SU-DHL-6 (cell line): ENCODE measurements at regions not wholly inside any gene's neighbourhood (a gene's known extent, or its start where the extent isn't known, plus 50 kb on each side); places are given as distances from the start of the nearest gene placed in this dataset.

Experiments
- H2AFZ ChIP-seq: fragments of 200-600 bp; sonication (generic); 2 replicates; pipeline ENCODE4 v1.6.1; 2014; ENCODE audit warnings: low read depth, mild to moderate bottlenecking, moderate library complexity, mixed read lengths, antibody characterized with exemption, low read length; ENCODE audit not compliant: severe bottlenecking
- H3F3A ChIP-seq: fragments of 200-600 bp; shearing (Covaris generic); 2 replicates; pipeline ENCODE4 v1.6.0; 2016; ENCODE audit warnings: antibody characterized with exemption, mild to moderate bottlenecking; ENCODE audit not compliant: insufficient read depth
- H3K27ac ChIP-seq: fragments of 200-600 bp; sonication (generic); 2 replicates; pipeline ENCODE4 v1.5.1; 2016; ENCODE audit warnings: low read depth, mild to moderate bottlenecking, low read length, moderate library complexity, mixed read lengths
- H3K27me3 ChIP-seq: fragments of 200-600 bp; sonication (generic), shearing (Covaris generic); 2 replicates; pipeline ENCODE4 v1.6.0; 2014; ENCODE audit warnings: mild to moderate bottlenecking, low read length
- H3K36me3 ChIP-seq: fragments of 200-600 bp; sonication (generic); 2 replicates; pipeline ENCODE4 v1.6.1; 2014; ENCODE audit warnings: mild to moderate bottlenecking, low read length, mixed read lengths
- H3K4me2 ChIP-seq: fragments of 300-600, 200-600 bp; shearing (Covaris generic), sonication (generic); 2 replicates; pipeline ENCODE4 v1.6.0; 2014; ENCODE audit warnings: low read length, low read depth, mild to moderate bottlenecking; ENCODE audit not compliant: poor library complexity, severe bottlenecking
- H3K4me3 ChIP-seq: fragments of 200-600 bp; sonication (generic); 2 replicates; pipeline ENCODE4 v1.5.1; 2014; ENCODE audit warnings: antibody characterized with exemption, low read length, mild to moderate bottlenecking, mixed read lengths; ENCODE audit not compliant: insufficient read depth, poor library complexity, severe bottlenecking
- H3K79me2 ChIP-seq: fragments of 200-600 bp; sonication (generic); 2 replicates; pipeline ENCODE4 v1.6.1; 2014; ENCODE audit warnings: mild to moderate bottlenecking, low read length, moderate library complexity; ENCODE audit not compliant: insufficient read depth
- H3K9ac ChIP-seq: fragments of 200-600 bp; sonication (generic); 2 replicates; pipeline ENCODE4 v1.7.0; 2014; ENCODE audit warnings: mild to moderate bottlenecking, low read length
- H3K9me2 ChIP-seq: fragments of 200-600 bp; sonication (generic); replicated peaks from 2 replicates; pipeline ENCODE4 v1.6.1; 2014; ENCODE audit warnings: low read length; ENCODE audit not compliant: insufficient read depth
- H3K9me3 ChIP-seq: fragments of 200-600 bp; sonication (generic); 2 replicates; pipeline ENCODE4 v1.6.1; 2014; ENCODE audit warnings: low read length, mixed read lengths; ENCODE audit not compliant: insufficient read depth
- H4K20me1 ChIP-seq: fragments of 200-600 bp; sonication (generic); 2 replicates; pipeline ENCODE4 v1.6.1; 2014; ENCODE audit warnings: low read depth, mild to moderate bottlenecking, antibody characterized with exemption, low read length, moderate library complexity, mixed read lengths
- CTCF ChIP-seq: fragments of 200-600 bp; sonication (generic); IDR thresholded peaks from one replicate; pipeline ENCODE4 v1.5.1; 2017; ENCODE audit warnings: antibody characterized with exemption, mild to moderate bottlenecking, low read length, moderate library complexity; ENCODE audit not compliant: insufficient read depth, poor library complexity, severe bottlenecking
- EZH2phosphoT487 ChIP-seq: fragments of 200-600 bp; sonication (generic), shearing (Covaris generic); conservative IDR thresholded peaks from 2 replicates; pipeline ENCODE4 v1.6.1; 2018; ENCODE audit warnings: mild to moderate bottlenecking, antibody characterized with exemption, low read length, moderate library complexity, mixed read lengths

GRCh38 chr1:25080294-25081209 is 150.5 kb upstream of the RUNX3 start:
- Histone ChIP-seq H3K4me2 (no peak overlapping the region), H3K9ac (no peak overlapping the region)

GRCh38 chr1:25079048-25079447 is 149.0 kb upstream of the RUNX3 start:
- H3K79me2 ChIP-seq, result no peaks in the 10 kb centered on the region
- H3K27me3 ChIP-seq, result no peaks in the 10 kb centered on the region
- H3K36me3 ChIP-seq, result no peaks in the 10 kb centered on the region
- no peak overlapping the region for H3K27ac ChIP-seq
- no peak for TF ChIP-seq EZH2phosphoT487
- no peak for TF ChIP-seq CTCF
- no peak overlapping the region for H2AFZ ChIP-seq
- H3K9me2 ChIP-seq, result no peaks in the 10 kb centered on the region
- H3F3A ChIP-seq, result no peaks in the 10 kb centered on the region
- no peak overlapping the region for H3K9ac ChIP-seq
- H4K20me1 ChIP-seq, result no peaks in the 10 kb centered on the region
- peaks cover 8% of the 10 kb centered on the region; the same call in 1 of the 2 replicates for H3K9me3 ChIP-seq
- H3K4me2 ChIP-seq, result no peak overlapping the region
- no peak overlapping the region for H3K4me3 ChIP-seq

More at GRCh38 chr1:25080294-25081209, 150.5 kb upstream of the RUNX3 start:
- no peaks in the 10 kb centered on the region for H3K79me2 ChIP-seq
- H4K20me1 ChIP-seq, result no peaks in the 10 kb centered on the region
- H3K9me2 ChIP-seq, result no peaks in the 10 kb centered on the region
- TF ChIP-seq EZH2phosphoT487, result no peak
- no peak for TF ChIP-seq CTCF
- no peaks in the 10 kb centered on the region for H3F3A ChIP-seq
- no peak overlapping the region for H3K27ac ChIP-seq
- peak overlapping the region; percentile 10 for H2AFZ ChIP-seq
- H3K4me3 ChIP-seq, result no peak overlapping the region
- no peaks in the 10 kb centered on the region for H3K27me3 ChIP-seq
- peaks cover 8% of the 10 kb centered on the region; the same call in 1 of the 2 replicates for H3K9me3 ChIP-seq
- H3K36me3 ChIP-seq, result no peaks in the 10 kb centered on the region

- H3K4me3 ChIP-seq, result no peak overlapping the region
- no peak overlapping the region for H2AFZ ChIP-seq
- H4K20me1 ChIP-seq, result no peaks in the 10 kb centered on the region
- H3K9me2 ChIP-seq, result no peaks in the 10 kb centered on the region
- H3K79me2 ChIP-seq, result no peaks in the 10 kb centered on the region
- no peak overlapping the region for H3K9ac ChIP-seq
- peaks cover 8% of the 10 kb centered on the region; the same call in 1 of the 2 replicates for H3K9me3 ChIP-seq
- H3F3A ChIP-seq, result no peaks in the 10 kb centered on the region
- no peak overlapping the region for H3K27ac ChIP-seq
- H3K36me3 ChIP-seq, result no peaks in the 10 kb centered on the region
- H3K4me2 ChIP-seq, result no peak overlapping the region
- no peak for TF ChIP-seq EZH2phosphoT487
- TF ChIP-seq CTCF, result no peak
- no peaks in the 10 kb centered on the region for H3K27me3 ChIP-seq
Observed at GRCh38 chr1:25074351-25075227, 144.5 kb upstream of the RUNX3 start.
